HL-60/S4 treated with retinoic acid at 250 ng/mL for 4 days and 3 days (cell line): ENCODE measurements at regions not wholly inside any gene's neighbourhood (a gene's known extent, or its start where the extent isn't known, plus 50 kb on each side); places are given as distances from the start of the nearest gene placed in this dataset.

Source experiments
- in situ Hi-C: fragments of 300-500 bp; cut with MboI; formaldehyde crosslinking; loops from 2 replicates; pipeline ENCODE4 v1.7.0; 2022; ENCODE audit warnings: low sequenced_read_pairs

DNA sequence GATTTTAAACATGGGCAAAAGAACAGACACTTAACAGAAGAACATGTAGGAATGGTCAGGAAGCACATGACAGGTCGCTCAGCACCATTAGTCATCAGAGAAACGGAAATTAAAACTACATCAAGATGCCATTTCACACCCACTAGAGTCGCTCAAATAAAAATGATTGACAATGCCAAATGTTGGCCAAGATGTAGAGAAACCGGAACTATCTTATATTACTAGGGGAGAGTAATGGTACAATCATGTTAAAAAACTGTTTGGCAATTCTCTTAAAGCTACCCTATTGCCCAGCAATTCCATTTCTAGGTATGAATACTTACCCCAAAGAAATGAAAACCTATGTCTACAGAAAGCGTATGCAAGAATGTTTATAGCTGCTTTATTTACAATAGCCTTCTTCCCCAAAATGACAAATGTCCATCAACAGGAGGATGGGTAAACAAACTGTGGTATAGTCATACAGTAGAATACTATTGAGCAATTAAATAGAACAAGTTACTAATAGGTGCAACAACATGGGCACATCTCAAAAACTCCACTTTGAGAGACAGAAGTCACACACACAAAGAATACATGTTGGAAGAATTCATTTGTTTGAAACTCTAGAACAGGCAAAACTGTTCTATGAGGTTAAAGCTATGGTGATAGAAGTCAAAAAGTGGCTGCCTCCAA lies 92.8 kb downstream of the ETS2 start:
- in situ Hi-C loops = no loop called here

DNA sequence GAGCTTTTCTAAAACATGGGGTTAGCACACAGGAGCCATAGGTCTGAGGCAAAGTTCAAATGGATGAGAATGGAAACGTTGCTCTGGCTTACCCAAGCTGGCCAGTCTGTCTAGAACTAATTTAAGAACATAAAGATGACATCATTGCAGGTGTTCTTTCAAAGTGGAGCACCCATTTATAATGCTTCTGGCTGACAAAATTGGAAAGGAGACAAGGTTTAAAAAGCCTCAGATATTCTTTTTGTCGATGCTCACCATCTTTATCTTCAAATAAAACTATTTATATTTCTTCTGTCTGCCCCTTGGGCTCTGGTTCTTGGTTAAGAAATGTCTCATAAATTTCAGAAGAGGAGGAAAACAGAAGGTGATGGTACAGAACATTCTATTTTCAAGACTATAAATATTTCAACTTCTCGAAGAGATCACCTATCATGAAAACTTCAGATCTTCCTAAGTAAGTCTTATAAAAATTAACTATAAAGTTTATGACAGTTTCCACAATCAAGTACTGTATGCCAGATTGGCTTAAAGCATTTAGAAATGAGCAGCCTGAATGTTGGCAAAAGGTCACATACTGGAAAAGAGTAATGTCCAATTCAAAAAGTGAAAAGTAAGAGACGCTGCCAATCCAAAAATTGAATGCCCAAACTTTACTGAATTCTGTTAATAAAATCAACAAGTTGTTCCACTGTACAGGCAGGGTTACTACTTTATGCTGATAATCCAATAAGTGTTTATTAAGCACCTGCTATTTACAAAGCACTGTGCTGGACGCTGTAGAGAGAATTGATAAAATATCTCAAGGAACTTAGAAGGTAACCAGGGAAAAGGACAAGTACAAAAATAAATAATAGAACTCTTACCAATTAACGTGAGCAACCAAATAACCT lies 92.0 kb downstream of the ETS2 start:
- in situ Hi-C loops = no loop called here

DNA sequence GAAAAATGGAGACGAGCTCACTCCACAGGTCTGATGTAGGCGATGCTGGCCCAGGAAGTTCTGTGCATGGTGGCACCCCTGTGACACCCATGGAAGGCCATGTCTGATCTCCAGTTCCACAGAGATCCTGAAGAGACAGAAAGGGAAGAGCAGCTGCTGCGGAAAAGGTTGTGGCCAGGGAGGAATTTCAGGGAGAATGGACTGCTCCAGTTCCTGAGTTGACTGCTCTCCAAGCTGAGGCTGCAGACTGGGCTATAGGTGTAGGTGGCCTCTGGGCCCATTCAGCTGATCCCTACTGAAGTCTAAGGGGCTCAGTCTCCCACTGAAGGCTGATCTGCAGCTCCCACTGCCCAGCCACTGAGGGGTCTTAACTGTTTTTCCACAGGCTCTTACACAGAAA lies 89.2 kb downstream of the ETS2 start:
- in situ Hi-C loops = no loop called here

DNA sequence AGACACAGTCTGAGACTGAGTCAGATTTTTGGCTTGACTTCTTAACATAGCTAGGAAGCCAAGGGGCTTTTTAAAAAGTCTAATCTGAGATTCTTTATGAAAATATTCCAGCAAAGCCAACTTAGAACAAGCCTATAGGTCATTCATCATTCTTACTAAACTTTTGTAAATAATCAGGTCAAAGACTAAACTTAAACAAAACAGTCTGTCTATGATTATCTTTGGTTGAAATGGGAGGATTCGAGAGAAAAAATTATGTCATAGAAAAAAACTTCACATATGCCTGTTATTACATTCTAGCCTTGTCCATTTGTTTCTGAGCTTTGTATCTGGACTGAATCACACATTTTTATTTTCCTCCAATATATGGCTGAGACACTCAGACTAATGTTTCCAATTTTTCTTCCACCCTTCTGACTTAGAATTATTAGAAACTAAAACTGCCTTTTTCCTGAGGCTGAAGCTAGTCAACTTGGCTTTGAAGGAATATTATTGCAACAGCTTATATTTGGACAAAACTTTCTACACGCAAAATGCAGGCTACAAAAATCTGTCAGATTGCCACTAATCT lies 83.3 kb downstream of the ETS2 start:
- in situ Hi-C loops = no loop called here

DNA sequence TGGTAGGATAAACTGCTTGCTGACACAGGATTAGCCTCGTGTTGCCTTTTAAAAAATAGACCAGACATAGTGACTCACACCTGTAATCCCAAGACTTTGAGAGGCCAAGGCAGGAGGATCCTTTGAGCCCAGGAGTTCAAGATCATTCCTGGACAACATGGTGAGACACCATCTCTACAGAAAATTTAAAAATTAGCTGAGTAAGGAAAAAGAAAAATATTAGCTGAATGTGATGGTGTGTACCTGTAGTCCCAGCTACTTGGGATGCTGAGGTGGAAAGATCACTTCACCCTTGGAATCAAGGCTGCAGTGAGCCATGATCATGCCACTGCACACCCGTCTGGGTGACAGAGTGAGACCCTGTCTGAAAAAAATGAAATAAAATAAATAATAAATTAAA lies 82.0 kb downstream of the ETS2 start:
- in situ Hi-C loops = no loop called here

DNA sequence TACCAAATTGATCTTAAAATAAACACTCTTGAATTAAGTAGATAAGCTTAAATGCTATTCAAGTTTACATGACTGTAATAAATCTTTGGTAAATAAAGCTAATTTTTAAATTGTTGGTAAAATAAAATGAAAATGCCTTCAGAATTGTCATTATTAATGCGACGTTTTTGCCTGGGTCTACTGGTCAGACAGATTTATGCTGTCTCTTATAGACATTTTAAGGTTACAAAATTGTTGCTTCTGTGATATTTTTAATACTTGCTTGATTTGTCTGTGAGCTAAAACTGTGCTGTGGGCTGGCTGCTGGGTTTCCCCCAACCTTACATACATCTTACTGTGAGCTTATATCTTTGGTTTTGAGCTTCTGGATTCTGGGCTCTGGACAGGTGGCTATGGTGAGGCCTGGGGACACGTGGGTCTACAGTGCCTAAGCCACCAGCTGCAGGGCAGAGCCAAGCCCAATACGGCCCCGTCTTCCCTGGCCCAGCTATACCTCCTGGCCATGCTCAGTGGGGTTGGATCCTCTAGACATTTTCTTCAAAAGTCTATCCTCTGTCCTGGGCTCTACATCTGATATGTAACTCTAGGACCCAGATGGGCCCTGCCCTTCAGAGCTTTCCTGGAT lies 81.4 kb downstream of the ETS2 start:
- in situ Hi-C loops = no loop called here

DNA sequence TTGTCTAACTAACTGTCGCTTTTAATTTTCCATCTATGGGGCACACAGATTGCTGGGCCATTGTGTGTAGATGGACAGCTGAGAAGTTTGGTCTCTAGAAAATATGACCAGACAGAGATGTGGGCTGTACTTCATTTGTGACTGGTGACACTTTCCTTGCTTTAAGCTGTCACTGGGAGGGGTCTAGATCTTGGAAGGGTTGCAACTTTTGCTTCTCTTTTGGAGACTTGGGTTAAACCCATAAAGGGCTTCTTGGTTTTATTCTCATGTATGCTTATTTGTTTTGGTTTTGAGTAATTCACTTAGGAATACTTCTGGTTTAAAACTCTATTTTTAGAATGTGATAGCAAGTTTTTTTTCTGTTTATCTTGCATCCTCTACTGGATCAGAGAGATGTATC lies 80.2 kb downstream of the ETS2 start:
- in situ Hi-C loops = no loop called here

DNA sequence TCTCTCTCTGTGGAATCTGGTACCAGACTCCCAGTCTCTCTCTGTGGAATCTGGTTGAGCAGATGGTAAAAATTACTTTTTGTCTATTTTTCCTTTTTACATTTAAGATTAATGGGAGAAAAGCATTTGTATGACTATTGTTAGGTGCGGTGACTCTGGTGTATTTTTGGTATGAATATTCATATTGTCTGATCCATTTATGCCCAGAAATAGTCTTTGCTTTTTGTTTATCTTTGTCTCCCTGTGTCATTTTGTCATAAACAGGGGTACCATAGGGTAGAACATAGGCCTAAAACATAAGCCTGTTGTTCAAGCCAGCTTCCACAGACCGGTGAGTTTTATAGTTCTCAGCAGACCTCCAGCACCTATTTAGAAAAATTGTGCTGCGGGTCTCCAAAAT lies 78.7 kb downstream of the ETS2 start:
- in situ Hi-C loops = no loop called here

DNA sequence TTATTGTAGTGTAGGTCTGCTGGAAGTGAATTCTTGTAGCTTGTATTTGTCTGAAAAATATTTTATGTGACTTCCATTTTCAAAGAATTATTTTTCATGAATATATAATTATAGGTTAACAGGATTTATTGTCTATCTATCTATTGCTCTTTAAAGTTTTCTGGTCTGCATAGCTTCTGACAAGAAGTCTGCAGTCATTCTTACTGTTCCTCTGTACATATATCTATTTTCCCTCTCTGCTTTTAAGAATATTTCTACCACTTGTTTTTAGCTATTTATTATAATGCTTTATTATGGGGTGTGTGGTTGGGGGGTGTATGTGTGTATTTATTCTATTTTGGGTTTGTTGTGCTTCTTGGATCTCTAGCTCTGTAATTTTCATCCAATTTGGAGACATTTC lies 77.4 kb downstream of the ETS2 start:
- in situ Hi-C loops = no loop called here

DNA sequence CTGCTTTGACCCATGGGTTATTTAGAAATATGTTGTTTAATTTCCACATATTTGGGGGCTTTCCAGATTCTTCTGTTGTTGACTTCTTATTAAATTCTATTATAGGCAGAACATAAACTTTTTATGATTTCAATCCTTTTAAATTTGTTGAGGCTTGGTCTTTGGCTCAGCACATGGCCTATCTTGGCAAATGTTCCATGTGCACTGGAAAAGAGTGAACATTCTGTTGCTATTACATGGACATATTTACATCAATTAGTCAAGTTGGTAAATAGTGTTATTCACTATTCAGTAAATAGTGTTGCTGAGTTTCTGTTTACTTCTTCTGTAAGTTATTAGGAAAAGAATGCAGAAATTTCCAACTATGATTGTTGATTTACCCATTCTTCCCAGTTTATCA lies 75.4 kb downstream of the ETS2 start:
- in situ Hi-C loops = no loop called here

DNA sequence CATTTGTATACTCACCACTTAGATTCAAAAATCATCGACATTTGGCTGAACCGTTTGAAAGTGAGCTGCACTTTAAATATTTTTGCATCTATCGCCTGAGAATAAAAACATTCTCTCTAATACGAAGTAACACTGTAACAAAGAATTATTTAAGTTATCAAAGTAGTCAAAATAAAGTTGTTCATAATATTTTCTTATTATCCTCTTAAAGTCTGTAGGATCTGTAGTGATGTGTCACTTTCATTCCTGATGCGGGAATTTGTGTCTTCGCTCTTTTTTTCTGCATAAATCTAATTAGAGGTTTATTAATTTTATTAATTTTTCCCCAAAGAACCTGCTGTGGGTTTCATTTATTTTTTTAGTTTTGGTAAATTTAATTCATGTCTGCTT lies 74.8 kb downstream of the ETS2 start:
- in situ Hi-C loops = no loop called here

DNA sequence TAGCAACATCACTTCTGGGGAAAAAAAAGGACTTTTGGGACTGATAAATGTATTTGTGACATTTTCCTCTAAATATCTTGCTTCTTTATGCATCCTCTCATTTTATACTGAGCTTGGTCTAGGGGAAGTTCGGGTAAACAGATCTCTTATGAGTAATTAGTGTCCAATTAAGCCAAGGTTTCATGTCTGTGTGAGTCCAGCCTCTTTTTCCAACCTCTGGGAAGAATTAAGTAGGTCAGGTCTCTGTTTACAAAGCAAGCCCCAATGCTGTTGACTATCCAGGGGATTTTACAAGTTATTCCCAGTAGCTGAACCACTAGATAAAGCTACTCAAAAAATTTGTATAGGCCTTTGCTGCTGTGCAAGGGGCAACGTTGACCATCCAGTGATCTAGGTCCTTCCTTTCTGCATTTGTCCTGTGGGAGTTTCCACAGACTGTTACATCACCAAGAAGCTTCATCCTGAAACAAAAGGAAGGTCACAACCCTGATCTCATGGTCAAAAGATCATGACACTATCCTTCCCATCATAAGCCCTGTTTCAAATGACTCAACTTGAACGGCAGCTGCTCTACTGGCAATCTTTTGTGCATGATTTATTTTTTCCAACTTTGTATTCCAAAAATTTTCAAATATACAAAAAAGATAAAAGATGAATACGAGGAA lies 74.3 kb downstream of the ETS2 start:
- in situ Hi-C loops = no loop called here

DNA sequence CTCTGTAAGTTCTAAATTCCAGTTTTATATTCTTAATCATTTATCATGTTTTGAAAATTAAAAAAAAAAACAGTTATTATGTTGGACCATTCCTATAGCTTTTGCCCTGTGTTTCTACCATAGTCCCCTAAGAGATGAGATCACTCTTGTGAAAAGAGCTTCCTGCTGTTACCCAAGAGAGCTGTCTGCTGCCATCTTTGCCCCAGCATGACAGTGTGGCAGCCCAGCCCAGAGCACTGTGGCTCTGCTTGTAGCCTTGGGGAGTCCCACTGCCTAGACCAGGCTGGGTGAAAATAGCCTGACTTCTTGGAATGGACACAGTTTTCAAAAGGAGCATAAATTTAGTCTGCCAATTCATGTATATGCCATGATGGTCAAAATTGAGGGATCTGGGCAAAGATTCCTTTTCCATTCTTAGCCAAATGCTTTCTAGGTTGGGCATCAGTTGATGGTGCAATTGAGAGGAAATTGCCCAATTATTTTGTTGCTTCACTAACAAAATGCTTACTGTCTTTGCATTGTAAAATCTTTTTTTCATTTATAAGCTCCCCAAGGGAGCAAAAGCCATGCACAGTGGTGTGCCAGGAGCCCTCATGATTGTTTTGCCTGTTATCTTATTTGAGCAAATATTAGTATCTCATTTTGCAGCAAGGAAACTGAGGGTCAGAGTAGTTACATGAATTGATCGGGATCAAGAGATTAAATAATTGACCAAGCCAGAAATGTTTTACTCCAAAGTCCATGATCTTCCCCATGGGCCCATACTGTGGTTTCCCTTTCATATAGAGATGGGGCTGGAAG lies 72.8 kb downstream of the ETS2 start:
- in situ Hi-C loops = no loop called here

DNA sequence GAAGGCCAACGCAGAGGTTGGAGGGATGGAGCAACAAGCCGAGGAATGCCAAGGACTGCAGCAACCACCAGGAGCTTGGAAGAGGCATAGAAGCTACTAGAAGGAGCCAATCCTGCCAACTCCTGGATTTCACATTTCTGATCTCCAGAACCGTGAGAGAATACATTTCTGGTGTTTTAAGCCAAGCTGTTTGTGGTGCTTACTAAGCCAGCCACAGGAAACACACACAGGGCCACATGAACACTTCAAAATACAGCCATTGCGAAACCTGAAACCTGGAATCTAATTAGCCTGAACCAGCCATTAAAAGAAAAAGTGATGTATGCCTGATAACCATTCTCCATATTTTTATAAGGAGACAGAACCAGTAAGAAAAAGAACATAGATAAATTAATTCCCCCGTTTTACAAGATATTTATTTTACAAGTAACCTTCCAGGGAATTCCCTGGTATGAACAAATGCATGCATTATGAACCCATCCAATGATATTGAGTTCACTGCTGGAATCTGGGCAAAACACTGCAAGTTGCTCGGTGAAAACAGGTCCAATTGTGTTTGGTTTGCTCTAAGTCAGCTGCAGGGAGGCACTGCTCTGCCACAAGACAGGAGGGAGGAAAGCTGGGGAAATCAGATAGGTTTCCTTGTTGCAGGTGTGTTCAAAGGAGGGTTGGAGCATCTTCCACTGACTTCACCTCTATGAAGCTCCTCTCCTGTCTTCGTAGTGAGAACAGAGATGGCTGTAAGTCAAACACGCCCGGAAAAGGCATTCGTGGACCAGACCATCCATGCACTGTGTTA lies 70.2 kb downstream of the ETS2 start:
- in situ Hi-C loops = no loop called here
